ENCODE measurements at regions not wholly inside any gene's neighbourhood (a gene's known extent, or its start where the extent isn't known, plus 50 kb on each side); places are given as distances from the start of the nearest gene placed in this dataset.

GRCh38 chr6:19643713-19644112, 193.5 kb upstream of the ID4 start:
- 100% methylated on average over 2 of the region's 2 CpGs for WGBS
- no peak overlapping the region for H3K9ac ChIP-seq (ENCODE audit: low read depth, low read length)

GRCh38 chr6:19655744-19656143, 181.4 kb upstream of the ID4 start:
- H3K4me3 ChIP-seq (ENCODE audit: low read length) = no peak overlapping the region
- H3K27me3 ChIP-seq (ENCODE audit: insufficient read depth, low read length) = no peaks in the 10 kb centered on the region
- peaks cover 19% of the 10 kb centered on the region for H3K4me1 ChIP-seq (ENCODE audit: insufficient read depth, low read length)
- no peak overlapping the region for H3K27ac ChIP-seq (ENCODE audit: low read depth, low read length)
- no CpG with 5 or more reads among the region's 1 CpG for WGBS
- H3K36me3 ChIP-seq (ENCODE audit: insufficient read depth, low read length) = no peaks in the 10 kb centered on the region
- H3K9ac ChIP-seq (ENCODE audit: low read depth, low read length) = no peak overlapping the region
- no peaks in the 10 kb centered on the region for H3K9me3 ChIP-seq (ENCODE audit: insufficient read depth, low read depth, low read length)

More at GRCh38 chr6:19643713-19644112, 193.5 kb upstream of the ID4 start:
- H3K36me3 ChIP-seq (ENCODE audit: insufficient read depth, low read length) = no peaks in the 10 kb centered on the region
- H3K9me3 ChIP-seq (ENCODE audit: insufficient read depth, low read depth, low read length) = no peaks in the 10 kb centered on the region
- H3K27ac ChIP-seq (ENCODE audit: low read depth, low read length) = no peak overlapping the region
- no peak overlapping the region for H3K4me3 ChIP-seq (ENCODE audit: low read length)
- no peaks in the 10 kb centered on the region for H3K27me3 ChIP-seq (ENCODE audit: insufficient read depth, low read length)
- H3K4me1 ChIP-seq (ENCODE audit: insufficient read depth, low read length) = no peaks in the 10 kb centered on the region

- H3K4me1 ChIP-seq (ENCODE audit: insufficient read depth, low read length) = peaks cover 53% of the 10 kb centered on the region
- no peak overlapping the region for H3K9ac ChIP-seq (ENCODE audit: low read depth, low read length)
- no peak overlapping the region for H3K4me3 ChIP-seq (ENCODE audit: low read length)
- no peaks in the 10 kb centered on the region for H3K9me3 ChIP-seq (ENCODE audit: insufficient read depth, low read depth, low read length)
- no peaks in the 10 kb centered on the region for H3K27me3 ChIP-seq (ENCODE audit: insufficient read depth, low read length)
- WGBS = 97% methylated on average over 1 of the region's 2 CpGs
- H3K36me3 ChIP-seq (ENCODE audit: insufficient read depth, low read length) = no peaks in the 10 kb centered on the region
- no peak overlapping the region for H3K27ac ChIP-seq (ENCODE audit: low read depth, low read length)
Measured at GRCh38 chr6:19660123-19660910, 176.9 kb upstream of the ID4 start.

GRCh38 chr6:19662911-19663310, 174.3 kb upstream of the ID4 start:
- Histone ChIP-seq H3K36me3 (ENCODE audit: insufficient read depth, low read length) (no peaks in the 10 kb centered on the region), H3K27ac (ENCODE audit: low read depth, low read length) (peak overlapping the region; percentile 82; the same call in 1 of the 2 replicates), H3K4me3 (ENCODE audit: low read length) (peak overlapping the region; percentile 1; the same call in 1 of the 2 replicates), H3K9ac (ENCODE audit: low read depth, low read length) (no peak overlapping the region), H3K27me3 (ENCODE audit: insufficient read depth, low read length) (no peaks in the 10 kb centered on the region), H3K4me1 (ENCODE audit: insufficient read depth, low read length) (peaks cover 62% of the 10 kb centered on the region), H3K9me3 (ENCODE audit: insufficient read depth, low read depth, low read length) (no peaks in the 10 kb centered on the region)
- WGBS = 39% methylated on average over 3 of the region's 3 CpGs

GRCh38 chr6:19663479-19663878, 173.7 kb upstream of the ID4 start:
- peaks cover 63% of the 10 kb centered on the region for H3K4me1 ChIP-seq (ENCODE audit: insufficient read depth, low read length)
- H3K36me3 ChIP-seq (ENCODE audit: insufficient read depth, low read length) = no peaks in the 10 kb centered on the region
- peak overlapping the region; percentile 82; the same call in 1 of the 2 replicates for H3K27ac ChIP-seq (ENCODE audit: low read depth, low read length)
- H3K4me3 ChIP-seq (ENCODE audit: low read length) = peak overlapping the region; percentile 1; the same call in 1 of the 2 replicates
- 46% methylated on average over 2 of the region's 6 CpGs for WGBS
- no peaks in the 10 kb centered on the region for H3K27me3 ChIP-seq (ENCODE audit: insufficient read depth, low read length)
- H3K9me3 ChIP-seq (ENCODE audit: insufficient read depth, low read depth, low read length) = no peaks in the 10 kb centered on the region
- H3K9ac ChIP-seq (ENCODE audit: low read depth, low read length) = no peak overlapping the region

- no peaks in the 10 kb centered on the region for H3K36me3 ChIP-seq (ENCODE audit: insufficient read depth, low read length)
- 71% methylated on average over 7 of the region's 7 CpGs for WGBS
- H3K9me3 ChIP-seq (ENCODE audit: insufficient read depth, low read depth, low read length) = no peaks in the 10 kb centered on the region
- H3K4me3 ChIP-seq (ENCODE audit: low read length) = no peak overlapping the region; the same call in 1 of the 2 replicates
- no peak overlapping the region for H3K9ac ChIP-seq (ENCODE audit: low read depth, low read length)
- no peaks in the 10 kb centered on the region for H3K27me3 ChIP-seq (ENCODE audit: insufficient read depth, low read length)
- peak overlapping the region; percentile 82; the same call in 1 of the 2 replicates for H3K27ac ChIP-seq (ENCODE audit: low read depth, low read length)
- H3K4me1 ChIP-seq (ENCODE audit: insufficient read depth, low read length) = peaks cover 63% of the 10 kb centered on the region
Measured at GRCh38 chr6:19664050-19664449, 173.1 kb upstream of the ID4 start.

GRCh38 chr6:19664878-19665612, 172.1 kb upstream of the ID4 start:
- H3K4me1 ChIP-seq (ENCODE audit: insufficient read depth, low read length) = peaks cover 60% of the 10 kb centered on the region
- 93% methylated on average over 2 of the region's 2 CpGs for WGBS

GRCh38 chr6:19665613-19665909, 171.6 kb upstream of the ID4 start:
- 57% methylated on average over 1 of the region's 1 CpG for WGBS
- H3K27me3 ChIP-seq (ENCODE audit: insufficient read depth, low read length) = no peaks in the 10 kb centered on the region
- peaks cover 57% of the 10 kb centered on the region for H3K4me1 ChIP-seq (ENCODE audit: insufficient read depth, low read length)
- no peak overlapping the region for H3K4me3 ChIP-seq (ENCODE audit: low read length)
- H3K27ac ChIP-seq (ENCODE audit: low read depth, low read length) = no peak overlapping the region
- no peaks in the 10 kb centered on the region for H3K36me3 ChIP-seq (ENCODE audit: insufficient read depth, low read length)
- no peak overlapping the region for H3K9ac ChIP-seq (ENCODE audit: low read depth, low read length)
- no peaks in the 10 kb centered on the region for H3K9me3 ChIP-seq (ENCODE audit: insufficient read depth, low read depth, low read length)

More at GRCh38 chr6:19664878-19665612, 172.1 kb upstream of the ID4 start:
- no peaks in the 10 kb centered on the region for H3K27me3 ChIP-seq (ENCODE audit: insufficient read depth, low read length)
- H3K36me3 ChIP-seq (ENCODE audit: insufficient read depth, low read length) = no peaks in the 10 kb centered on the region
- no peak overlapping the region for H3K4me3 ChIP-seq (ENCODE audit: low read length)
- H3K9me3 ChIP-seq (ENCODE audit: insufficient read depth, low read depth, low read length) = no peaks in the 10 kb centered on the region
- H3K9ac ChIP-seq (ENCODE audit: low read depth, low read length) = no peak overlapping the region
- H3K27ac ChIP-seq (ENCODE audit: low read depth, low read length) = no peak overlapping the region; the same call in 1 of the 2 replicates

GRCh38 chr6:19668710-19669109, 168.5 kb upstream of the ID4 start:
- H3K9me3 ChIP-seq (ENCODE audit: insufficient read depth, low read depth, low read length) = no peaks in the 10 kb centered on the region
- H3K4me1 ChIP-seq (ENCODE audit: insufficient read depth, low read length) = peaks cover 41% of the 10 kb centered on the region
- no peak overlapping the region; the same call in 1 of the 2 replicates for H3K9ac ChIP-seq (ENCODE audit: low read depth, low read length)
- no peak overlapping the region for H3K4me3 ChIP-seq (ENCODE audit: low read length)
- H3K36me3 ChIP-seq (ENCODE audit: insufficient read depth, low read length) = no peaks in the 10 kb centered on the region
- no peaks in the 10 kb centered on the region for H3K27me3 ChIP-seq (ENCODE audit: insufficient read depth, low read length)
- no peak overlapping the region for H3K27ac ChIP-seq (ENCODE audit: low read depth, low read length)

GRCh38 chr6:19669206-19669605, 168.0 kb upstream of the ID4 start:
- H3K27ac ChIP-seq (ENCODE audit: low read depth, low read length) = no peak overlapping the region
- no peaks in the 10 kb centered on the region for H3K27me3 ChIP-seq (ENCODE audit: insufficient read depth, low read length)
- H3K9ac ChIP-seq (ENCODE audit: low read depth, low read length) = no peak overlapping the region; the same call in 1 of the 2 replicates
- no peaks in the 10 kb centered on the region for H3K9me3 ChIP-seq (ENCODE audit: insufficient read depth, low read depth, low read length)
- H3K4me3 ChIP-seq (ENCODE audit: low read length) = no peak overlapping the region
- H3K36me3 ChIP-seq (ENCODE audit: insufficient read depth, low read length) = no peaks in the 10 kb centered on the region
- peaks cover 36% of the 10 kb centered on the region for H3K4me1 ChIP-seq (ENCODE audit: insufficient read depth, low read length)

- Histone ChIP-seq H3K27ac (ENCODE audit: low read depth, low read length) (no peak overlapping the region), H3K9me3 (ENCODE audit: insufficient read depth, low read depth, low read length) (peaks cover 8% of the 10 kb centered on the region; the same call in 1 of the 2 replicates), H3K4me3 (ENCODE audit: low read length) (no peak overlapping the region)
Measured at GRCh38 chr6:19682859-19683258, 154.3 kb upstream of the ID4 start.

More at GRCh38 chr6:19682859-19683258, 154.3 kb upstream of the ID4 start:
- Histone ChIP-seq H3K9ac (ENCODE audit: low read depth, low read length) (no peak overlapping the region), H3K36me3 (ENCODE audit: insufficient read depth, low read length) (no peaks in the 10 kb centered on the region), H3K27me3 (ENCODE audit: insufficient read depth, low read length) (no peaks in the 10 kb centered on the region), H3K4me1 (ENCODE audit: insufficient read depth, low read length) (peaks cover 7% of the 10 kb centered on the region)

All from HUES64 (cell line).